Neural progenitor cell (in vitro differentiated cells): ENCODE measurements at regions not wholly inside any gene's neighbourhood (a gene's known extent, or its start where the extent isn't known, plus 50 kb on each side); places are given as distances from the start of the nearest gene placed in this dataset.

Experiments
- EZH2 ChIP-seq: fragments of 200-600 bp; sonication (generic); IDR thresholded peaks from 2 replicates; pipeline ENCODE4 v1.6.1; 2017; ENCODE audit warnings: antibody characterized with exemption, mild to moderate bottlenecking, moderate library complexity
- TF ChIP-seq, protein P1 (sequence below): fragments of 200-600 bp; sonication (generic); IDR thresholded peaks from 2 replicates; pipeline ENCODE4 v1.5.1; 2017; ENCODE audit warnings: antibody characterized with exemption, mild to moderate bottlenecking

DNA sequence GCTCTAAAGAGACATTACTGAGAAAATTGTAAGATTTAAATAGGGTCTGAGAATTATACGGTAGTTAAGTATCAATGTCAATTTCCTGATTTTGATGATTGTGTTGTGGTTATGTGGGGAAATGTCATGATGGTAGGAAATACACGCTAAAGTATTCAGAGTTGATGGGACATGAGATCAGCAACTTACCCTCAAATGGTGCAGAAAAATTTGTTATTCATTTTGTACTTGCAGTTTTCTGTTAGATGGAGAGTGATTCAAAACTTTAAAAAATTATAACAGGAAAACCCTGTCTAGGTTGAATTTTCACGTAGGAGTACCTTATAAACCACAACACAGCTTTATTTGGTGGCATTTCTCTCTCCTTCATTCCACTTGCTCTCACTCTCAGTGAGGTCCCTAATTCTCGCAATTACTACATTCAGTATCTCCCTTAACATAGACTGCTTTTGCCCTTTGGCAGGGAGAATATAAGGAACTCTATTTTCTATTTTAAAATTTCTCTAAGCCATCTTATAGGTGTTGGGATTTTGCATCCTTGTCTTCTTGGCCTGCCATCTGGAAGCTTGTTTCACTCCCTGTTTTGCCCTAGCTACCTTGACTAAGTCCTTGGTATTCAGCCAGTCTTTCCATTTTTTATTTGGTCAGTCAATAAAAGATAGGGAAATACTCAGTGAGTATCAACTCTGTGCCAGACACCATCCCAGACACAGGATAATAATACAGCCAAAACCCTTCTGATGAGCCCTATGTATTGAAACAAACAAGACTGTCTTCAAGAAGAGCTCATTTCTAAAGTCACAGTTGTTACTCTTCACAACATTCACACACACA lies 550.6 kb upstream of the ACVR2A start:
- TF ChIP-seq, protein P1, sequence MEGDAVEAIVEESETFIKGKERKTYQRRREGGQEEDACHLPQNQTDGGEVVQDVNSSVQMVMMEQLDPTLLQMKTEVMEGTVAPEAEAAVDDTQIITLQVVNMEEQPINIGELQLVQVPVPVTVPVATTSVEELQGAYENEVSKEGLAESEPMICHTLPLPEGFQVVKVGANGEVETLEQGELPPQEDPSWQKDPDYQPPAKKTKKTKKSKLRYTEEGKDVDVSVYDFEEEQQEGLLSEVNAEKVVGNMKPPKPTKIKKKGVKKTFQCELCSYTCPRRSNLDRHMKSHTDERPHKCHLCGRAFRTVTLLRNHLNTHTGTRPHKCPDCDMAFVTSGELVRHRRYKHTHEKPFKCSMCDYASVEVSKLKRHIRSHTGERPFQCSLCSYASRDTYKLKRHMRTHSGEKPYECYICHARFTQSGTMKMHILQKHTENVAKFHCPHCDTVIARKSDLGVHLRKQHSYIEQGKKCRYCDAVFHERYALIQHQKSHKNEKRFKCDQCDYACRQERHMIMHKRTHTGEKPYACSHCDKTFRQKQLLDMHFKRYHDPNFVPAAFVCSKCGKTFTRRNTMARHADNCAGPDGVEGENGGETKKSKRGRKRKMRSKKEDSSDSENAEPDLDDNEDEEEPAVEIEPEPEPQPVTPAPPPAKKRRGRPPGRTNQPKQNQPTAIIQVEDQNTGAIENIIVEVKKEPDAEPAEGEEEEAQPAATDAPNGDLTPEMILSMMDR = no peak
- no peak for TF ChIP-seq EZH2
